ENCODE measurements at regions not wholly inside any gene's neighbourhood (a gene's known extent, or its start where the extent isn't known, plus 50 kb on each side); places are given as distances from the start of the nearest gene placed in this dataset.

- H4K8ac ChIP-seq (ENCODE audit: low read depth in 2 of 2, low read length in 2 of 2), result no peak overlapping the region
- DNase-seq (no peak), ATAC-seq (ENCODE audit: low read depth) (no peak)
- no peak overlapping the region for H4K91ac ChIP-seq (ENCODE audit: insufficient read depth, low read depth, low read length)
- no peak overlapping the region for H3K4me2 ChIP-seq (ENCODE audit: low read depth, low read length)
- H3K27me3 ChIP-seq (ENCODE audit: control insufficient read depth, insufficient read depth, low read length), result no peaks in the 10 kb centered on the region
- TF ChIP-seq BHLHE40 (IDR thresholded peaks at IDR 0.05; ENCODE audit: low read depth, low read length), result no peak
- no peak for TF ChIP-seq RFX5 (IDR thresholded peaks at IDR 0.05; ENCODE audit: low read depth, low read length)
- no peak for TF ChIP-seq NFE2L2 (IDR thresholded peaks at IDR 0.05; ENCODE audit: low read depth, low read length)
- no peak for TF ChIP-seq FOS (IDR thresholded peaks at IDR 0.05; ENCODE audit: low read depth, low read length)
- no peak for TF ChIP-seq MXI1 (IDR thresholded peaks at IDR 0.05; ENCODE audit: borderline replicate concordance, low read depth, low read length)
- no peak for TF ChIP-seq CEBPB (IDR thresholded peaks at IDR 0.05; ENCODE audit: low read depth, low read length)
- no peak for TF ChIP-seq ELK1 (IDR thresholded peaks at IDR 0.05; ENCODE audit: borderline replicate concordance, low read depth, low read length)
- no peak for TF ChIP-seq POLR2A (IDR thresholded peaks at IDR 0.05; ENCODE audit: low read depth, low read length)
- no peak for TF ChIP-seq CHD1 (IDR thresholded peaks at IDR 0.05; ENCODE audit: low read depth, low read length)
- TF ChIP-seq USF2 (IDR thresholded peaks at IDR 0.05; ENCODE audit: low read depth, low read length), result no peak
- no peak for TF ChIP-seq RAD21 (IDR thresholded peaks at IDR 0.05; ENCODE audit: low read length)
- H3K36me3 ChIP-seq (ENCODE audit: control insufficient read depth, insufficient read depth, low read length), result no peaks in the 10 kb centered on the region
- no peak overlapping the region for H3K23ac ChIP-seq (ENCODE audit: low read depth, low read length)
- H3K9me3 ChIP-seq (ENCODE audit: control insufficient read depth, insufficient read depth, low read length), result no peaks in the 10 kb centered on the region
- H3K4ac ChIP-seq (ENCODE audit: low read depth, low read length), result no peak overlapping the region
- H2AK5ac ChIP-seq (ENCODE audit: low read depth, low read length), result no peak overlapping the region
- no peak overlapping the region for H2AFZ ChIP-seq (replicated peaks; ENCODE audit: low read length, poor library complexity)
- no TSS peak for BruUV-seq (replicated peaks)
- in situ Hi-C loops (cut with MboI; ENCODE audit: low sequenced_read_pairs), result no loop called here
- ChIA-PET CTCF (interaction anchor here (0.6 kb wide), 1 partner anchor 30 kb away, joined by 4 read pairs; no protein-coding TSS in a partner anchor), POLR2A (ENCODE audit: unreplicated experiment) (no interaction called here)
- H2BK120ac ChIP-seq (ENCODE audit: low read depth, low read length), result no peak overlapping the region
- H3K4me3 ChIP-seq (ENCODE audit: insufficient read depth, low read depth, low read length), result no peak overlapping the region
- no peaks in the 10 kb centered on the region for H3K9me1 ChIP-seq (ENCODE audit: insufficient read depth, low read length)
- H3K4me1 ChIP-seq (ENCODE audit: control insufficient read depth, insufficient read depth, low read length), result no peaks in the 10 kb centered on the region
- H3K79me1 ChIP-seq (ENCODE audit: low read depth in 1 of 2, low read length in 2 of 2), result no peaks in the 10 kb centered on the region
- no peak overlapping the region for H2BK5ac ChIP-seq (ENCODE audit: low read depth, low read length, poor library complexity, severe bottlenecking)
- no peak overlapping the region for H3K56ac ChIP-seq (ENCODE audit: extremely low read depth, insufficient read depth, low read length)
- H3K9ac ChIP-seq (ENCODE audit: low read depth, low read length), result no peak overlapping the region
- dilution Hi-C loops (cut with HindIII; ENCODE audit: low sequenced_read_pairs, unreplicated experiment), result no loop called here
- H4K5ac ChIP-seq (ENCODE audit: low read depth, low read length), result no peak overlapping the region
- no peak overlapping the region for H3K27ac ChIP-seq (ENCODE audit: insufficient read depth, low read length)
- no peak overlapping the region for H2BK20ac ChIP-seq (ENCODE audit: low read depth, low read length)
- no peak overlapping the region for H2AK9ac ChIP-seq (replicated peaks; ENCODE audit: low read depth, low read length, poor library complexity)
- intact Hi-C loops (cut with micrococcal nuclease), result no loop called here
- no peak overlapping the region for H3K14ac ChIP-seq (replicated peaks; ENCODE audit: low read depth, low read length)
- H2BK15ac ChIP-seq (ENCODE audit: low read depth, low read length), result no peak overlapping the region
- no peak overlapping the region for H3K18ac ChIP-seq (ENCODE audit: low read depth, low read length)
- no peaks in the 10 kb centered on the region for H4K20me1 ChIP-seq (ENCODE audit: insufficient read depth, low read length)
- no CpG with 5 or more reads among the region's 6 CpGs for WGBS, 2 experiments (ENCODE audit: extremely low coverage in 2 of 2, insufficient read length in 1 of 2)
These were observed 75.7 kb downstream of the TUSC1 start for GRCh38 chr9:25602400-25603044.

Measured in IMR-90 (cell line).